OCI-LY3 (cell line): ENCODE measurements at regions not wholly inside any gene's neighbourhood (a gene's known extent, or its start where the extent isn't known, plus 50 kb on each side); places are given as distances from the start of the nearest gene placed in this dataset.

ENCODE experiments used
- H2AFZ ChIP-seq: fragments of 200-600, 300-600 bp; shearing (Covaris generic); 2 replicates; pipeline ENCODE4 v1.6.0; 2014; ENCODE audit warnings: antibody characterized with exemption, low read depth, low read length
- H3K27ac ChIP-seq: fragments of 200-600, 300-600 bp; sonication (generic); 2 replicates; pipeline ENCODE4 v1.5.1; 2014; ENCODE audit warnings: mild to moderate bottlenecking, low read length, moderate library complexity, mixed read lengths
- H3K27me3 ChIP-seq: fragments of 200-600, 300-600 bp; sonication (generic); 2 replicates; pipeline ENCODE4 v1.6.1; 2014; ENCODE audit warnings: low read depth, low read length, mixed read lengths
- H3K36me3 ChIP-seq: fragments of 200-600, 300-600 bp; sonication (generic); replicated peaks from 2 replicates; pipeline ENCODE3; 2014; ENCODE audit warnings: low read depth, low read length, mixed read lengths
- H3K4me1 ChIP-seq: fragments of 300-600, 200-600 bp; sonication (generic); 2 replicates; pipeline ENCODE4 v1.6.1; 2014; ENCODE audit warnings: low read length, mixed read lengths
- H3K4me2 ChIP-seq: fragments of 200-600, 300-600 bp; sonication (generic); 2 replicates; pipeline ENCODE4 v1.6.1; 2014; ENCODE audit warnings: low read length, mixed read lengths
- H3K4me3 ChIP-seq: fragments of 300-600, 200-600 bp; sonication (generic); 2 replicates; pipeline ENCODE4 v1.5.1; 2014; ENCODE audit warnings: antibody characterized with exemption, mild to moderate bottlenecking, low read length, moderate library complexity
- H3K79me2 ChIP-seq: fragments of 300-600, 200-600 bp; shearing (Covaris generic); 2 replicates; pipeline ENCODE4 v1.6.1; 2014; ENCODE audit warnings: mild to moderate bottlenecking, low read length, mixed read lengths
- H3K9ac ChIP-seq: fragments of 300-600, 200-600 bp; shearing (Covaris generic); 2 replicates; pipeline ENCODE4 v1.6.0; 2014; ENCODE audit warnings: mild to moderate bottlenecking, low read length, moderate library complexity
- H3K9me3 ChIP-seq: fragments of 200-600, 300-600 bp; shearing (Covaris generic); 2 replicates; pipeline ENCODE4 v1.6.1; 2014; ENCODE audit warnings: low read length, mixed read lengths; ENCODE audit not compliant: insufficient read depth
- H4K20me1 ChIP-seq: fragments of 200-600, 300-600 bp; sonication (generic); 2 replicates; pipeline ENCODE4 v1.6.1; 2016; ENCODE audit warnings: low read length, mixed read lengths; ENCODE audit not compliant: insufficient read depth
- CTCF ChIP-seq: fragments of 200-600, 300-600 bp; sonication (generic); IDR thresholded peaks from 2 replicates; pipeline ENCODE4 v1.5.1; 2014; ENCODE audit warnings: antibody characterized with exemption, low read length, low read depth
- EZH2phosphoT487 ChIP-seq: fragments of 200-600 bp; shearing (Covaris generic); IDR thresholded peaks from 2 replicates; pipeline ENCODE4 v1.6.1; 2018; ENCODE audit warnings: antibody characterized with exemption, mixed run types, low read depth

GRCh38 chr3:107428051-107428858, 51.0 kb downstream of the CCDC54 start:
- Histone ChIP-seq H3K27ac (no peak overlapping the region), H3K27me3 (0 out of 2 replicates have a peak, but pooled peaks cover 3% of the 10 kb centered on the region), H3K4me2 (no peak overlapping the region), H3K36me3 (no peaks in the 10 kb centered on the region), H3K4me1 (peaks cover 17% of the 10 kb centered on the region), H3K79me2 (no peaks in the 10 kb centered on the region), H4K20me1 (no peaks in the 10 kb centered on the region), H3K9me3 (no peaks in the 10 kb centered on the region), H3K9ac (no peak overlapping the region), H3K4me3 (no peak overlapping the region), H2AFZ (no peak overlapping the region)
- TF ChIP-seq CTCF = no peak
- TF ChIP-seq EZH2phosphoT487 = no peak

GRCh38 chr3:107429320-107430181, 52.3 kb downstream of the CCDC54 start:
- Histone ChIP-seq H2AFZ (peak overlapping the region; percentile 74), H3K27me3 (0 out of 2 replicates have a peak, but pooled peaks cover 3% of the 10 kb centered on the region), H3K27ac (no peak overlapping the region), H3K4me1 (peaks cover 17% of the 10 kb centered on the region), H3K36me3 (no peaks in the 10 kb centered on the region), H3K9me3 (no peaks in the 10 kb centered on the region), H3K4me2 (peak overlapping the region; percentile 97), H3K79me2 (no peaks in the 10 kb centered on the region), H3K9ac (peak overlapping the region; percentile 85; the same call in 1 of the 2 replicates), H4K20me1 (no peaks in the 10 kb centered on the region), H3K4me3 (peak overlapping the region; percentile 84)
- TF ChIP-seq CTCF = peak; percentile 82
- TF ChIP-seq EZH2phosphoT487 = no peak

- Histone ChIP-seq H3K27me3 (0 out of 2 replicates have a peak, but pooled peaks cover 3% of the 10 kb centered on the region), H3K79me2 (no peaks in the 10 kb centered on the region), H3K4me3 (peak overlapping the region; percentile 84), H3K36me3 (no peaks in the 10 kb centered on the region), H3K9ac (peak overlapping the region; percentile 85), H3K4me1 (peaks cover 10% of the 10 kb centered on the region), H3K4me2 (peak overlapping the region; percentile 97), H3K27ac (no peak overlapping the region), H2AFZ (peak overlapping the region; percentile 74), H3K9me3 (no peaks in the 10 kb centered on the region), H4K20me1 (no peaks in the 10 kb centered on the region)
- TF ChIP-seq EZH2phosphoT487 = no peak
- peak; percentile 2; the same call in 1 of the 2 replicates for TF ChIP-seq CTCF
Observed at GRCh38 chr3:107430214-107430995, 53.2 kb downstream of the CCDC54 start.
